Ascending aorta (tissue), 2 donors: ENCODE measurements at regions not wholly inside any gene's neighbourhood (a gene's known extent, or its start where the extent isn't known, plus 50 kb on each side); places are given as distances from the start of the nearest gene placed in this dataset.
"Not testable (repeated sequence)": the region's sequence is repeated elsewhere in the genome, so short reads cannot be mapped to it uniquely, and the experiment has no call there.

Experiments used
- DNase-seq, 2 donors: peaks; one replicate each; pipeline ENCODE4 v3.0.0-alpha.2; 2019; ENCODE audit warnings: low spot score in 2 of 2
- H3K27ac ChIP-seq, 2 donors: fragments of 200-600 bp; sonication (generic); one replicate each; pipeline ENCODE4 v1.5.1; 2016 to 2017; ENCODE audit warnings: mild to moderate bottlenecking in 1 of 2
- H3K27me3 ChIP-seq: fragments of 200-600 bp; sonication (generic); one replicate; pipeline ENCODE4 v1.5.1; 2017
- H3K36me3 ChIP-seq, 2 donors: fragments of 200-600 bp; sonication (generic); one replicate each; pipeline ENCODE4 v1.5.1; 2016
- H3K4me1 ChIP-seq, 2 donors: fragments of 200-600 bp; sonication (generic); one replicate each; pipeline ENCODE4 v1.5.1; 2016 to 2017; ENCODE audit warnings: mild to moderate bottlenecking in 1 of 2
- H3K4me3 ChIP-seq, 2 donors: fragments of 200-600 bp; sonication (generic); one replicate each; pipeline ENCODE4 v1.5.1; 2016 to 2017; ENCODE audit warnings: mild to moderate bottlenecking in 1 of 2
- H3K9me3 ChIP-seq, 2 donors: fragments of 200-600 bp; sonication (generic); one replicate each; pipeline ENCODE4 v1.5.1; 2016
- CTCF ChIP-seq, 3 experiments: fragments of 200-600 bp in 2 of 3; fragments of 450-650 bp in 1 of 3; sonication (generic) in 2 of 3; IDR thresholded peaks; one replicate each; pipeline ENCODE4 v1.5.1; 2016 to 2019; ENCODE audit warnings: antibody characterized with exemption in 3 of 3, mild to moderate bottlenecking in 1 of 3, moderate library complexity in 1 of 3
- intact Hi-C: fragments of 100-400 bp; cut with DNase I; formaldehyde crosslinking; loops from one replicate; pipeline ENCODE4 v1.15.1; 2023

GRCh38 chr1:207248544-207249198, 72.8 kb upstream of the CD55 start:
- Histone ChIP-seq H3K4me1 (no peaks in the 10 kb centered on the region), H3K27me3 (no peaks in the 10 kb centered on the region), H3K27ac (no peak overlapping the region), H3K4me3 (no peak overlapping the region), H3K36me3 (no peaks in the 10 kb centered on the region), H3K9me3 (peaks cover 0 to 5% of the 10 kb centered on the region in 2 donors)
- no peak for TF ChIP-seq CTCF (IDR thresholded peaks at IDR 0.05)
- DNase-seq = no peak
- intact Hi-C loops = loop anchor here (10.0 kb wide), 1 partner anchor 146 kb away; no protein-coding TSS in a partner anchor

GRCh38 chr1:207250431-207250830, 71.0 kb upstream of the CD55 start:
- H3K4me3 ChIP-seq = no peak overlapping the region
- H3K27ac ChIP-seq = no peak overlapping the region
- no peaks in the 10 kb centered on the region for H3K36me3 ChIP-seq
- no peak for DNase-seq
- no peaks in the 10 kb centered on the region for H3K4me1 ChIP-seq
- H3K27me3 ChIP-seq = no peaks in the 10 kb centered on the region
- peaks cover 0 to 10% of the 10 kb centered on the region in 2 donors for H3K9me3 ChIP-seq
- TF ChIP-seq CTCF (IDR thresholded peaks at IDR 0.05) = no peak
- intact Hi-C loops = no loop called here

GRCh38 chr1:207251066-207251465, 70.4 kb upstream of the CD55 start:
- Histone ChIP-seq H3K9me3 (peaks cover 0 to 10% of the 10 kb centered on the region in 2 donors), H3K27ac (no peak overlapping the region), H3K4me3 (no peak overlapping the region), H3K36me3 (no peaks in the 10 kb centered on the region), H3K4me1 (no peaks in the 10 kb centered on the region), H3K27me3 (no peaks in the 10 kb centered on the region)
- DNase-seq = no peak
- no peak for TF ChIP-seq CTCF (IDR thresholded peaks at IDR 0.05)
- intact Hi-C loops = no loop called here

- intact Hi-C loops = no loop called here
- no peak overlapping the region for H3K4me3 ChIP-seq
- TF ChIP-seq CTCF (IDR thresholded peaks at IDR 0.05) = no peak
- peaks cover 0 to 10% of the 10 kb centered on the region in 2 donors for H3K9me3 ChIP-seq
- no peak for DNase-seq
- H3K4me1 ChIP-seq = no peaks in the 10 kb centered on the region
- no peaks in the 10 kb centered on the region for H3K36me3 ChIP-seq
- H3K27me3 ChIP-seq = no peaks in the 10 kb centered on the region
- no peak overlapping the region for H3K27ac ChIP-seq
These were observed 64.6 kb upstream of the CD55 start for GRCh38 chr1:207256869-207257268.

- Histone ChIP-seq H3K27ac (no peak overlapping the region), H3K4me1 (no peaks in the 10 kb centered on the region), H3K36me3 (no peaks in the 10 kb centered on the region), H3K9me3 (no peaks in the 10 kb centered on the region), H3K27me3 (no peaks in the 10 kb centered on the region), H3K4me3 (no peak overlapping the region)
- peak in 1 of 3 experiments; percentile 31 for TF ChIP-seq CTCF (IDR thresholded peaks at IDR 0.05)
- DNase-seq = no peak
- intact Hi-C loops = no loop called here
These were observed 62.1 kb upstream of the CD55 start for GRCh38 chr1:207259391-207259790.

GRCh38 chr1:207261971-207262370, 59.5 kb upstream of the CD55 start:
- no peak for DNase-seq
- no peaks in the 10 kb centered on the region for H3K27me3 ChIP-seq
- no peaks in the 10 kb centered on the region for H3K9me3 ChIP-seq
- no peak overlapping the region for H3K27ac ChIP-seq
- no peak overlapping the region for H3K4me3 ChIP-seq
- intact Hi-C loops = no loop called here
- H3K36me3 ChIP-seq = no peaks in the 10 kb centered on the region
- TF ChIP-seq CTCF (IDR thresholded peaks at IDR 0.05) = no peak
- H3K4me1 ChIP-seq = no peaks in the 10 kb centered on the region

- intact Hi-C loops, H3K27me3 ChIP-seq, H3K27ac ChIP-seq, H3K36me3 ChIP-seq, DNase-seq, H3K4me1 ChIP-seq, H3K4me3 ChIP-seq, H3K9me3 ChIP-seq: not testable (repeated sequence)
These were observed 58.6 kb upstream of the CD55 start for GRCh38 chr1:207262891-207263290.
